DOHH2 (cell line): ENCODE measurements at regions not wholly inside any gene's neighbourhood (a gene's known extent, or its start where the extent isn't known, plus 50 kb on each side); places are given as distances from the start of the nearest gene placed in this dataset.

ENCODE experiments used
- H3F3A ChIP-seq: fragments of 200-600 bp; sonication (generic), shearing (Covaris generic); 2 replicates; pipeline ENCODE4 v1.6.0; 2016; ENCODE audit warnings: antibody characterized with exemption, mild to moderate bottlenecking; ENCODE audit not compliant: control insufficient read depth, insufficient read depth
- H3K27ac ChIP-seq: fragments of 200-600 bp; sonication (generic); 2 replicates; pipeline ENCODE4 v1.5.1; 2014; ENCODE audit warnings: low read depth, mild to moderate bottlenecking, low read length, moderate library complexity
- H3K27me3 ChIP-seq: fragments of 200-600 bp; sonication (generic); 2 replicates; pipeline ENCODE4 v1.6.1; 2014; ENCODE audit warnings: mild to moderate bottlenecking, low read length, mixed read lengths; ENCODE audit not compliant: control insufficient read depth
- H3K36me3 ChIP-seq: fragments of 200-600 bp; sonication (generic); 2 replicates; pipeline ENCODE4 v1.6.1; 2014; ENCODE audit warnings: mild to moderate bottlenecking, low read length, moderate library complexity, mixed read lengths; ENCODE audit not compliant: control insufficient read depth
- H3K4me1 ChIP-seq: fragments of 200-600 bp; sonication (generic); 2 replicates; pipeline ENCODE4 v1.6.1; 2014; ENCODE audit warnings: mild to moderate bottlenecking, low read length, mixed read lengths; ENCODE audit not compliant: control insufficient read depth
- H3K4me2 ChIP-seq: fragments of 200-600 bp; sonication (generic); 2 replicates; pipeline ENCODE4 v1.6.0; 2014; ENCODE audit warnings: mild to moderate bottlenecking, low read length, moderate library complexity
- H3K4me3 ChIP-seq: fragments of 200-600 bp; sonication (generic); 2 replicates; pipeline ENCODE4 v1.5.1; 2014; ENCODE audit warnings: mild to moderate bottlenecking, low read length, mixed read lengths
- H3K79me2 ChIP-seq: fragments of 200-600 bp; sonication (generic); 2 replicates; pipeline ENCODE4 v1.6.1; 2014; ENCODE audit warnings: mild to moderate bottlenecking, low read length, mixed read lengths; ENCODE audit not compliant: control insufficient read depth
- H3K9me2 ChIP-seq: fragments of 200-600 bp; sonication (generic); replicated peaks from 2 replicates; pipeline ENCODE4 v1.6.1; 2014; ENCODE audit warnings: mild to moderate bottlenecking, low read length, mixed read lengths; ENCODE audit not compliant: control insufficient read depth
- H3K9me3 ChIP-seq: fragments of 200-600 bp; sonication (generic); 2 replicates; pipeline ENCODE4 v1.6.1; 2014; ENCODE audit warnings: antibody characterized with exemption, low read length, mixed read lengths; ENCODE audit not compliant: control insufficient read depth, insufficient read depth
- H4K20me1 ChIP-seq: fragments of 200-600 bp; sonication (generic); 2 replicates; pipeline ENCODE4 v1.6.0; 2014; ENCODE audit warnings: low read depth, mild to moderate bottlenecking, antibody characterized with exemption, low read length, moderate library complexity; ENCODE audit not compliant: control insufficient read depth, insufficient read depth
- EZH2phosphoT487 ChIP-seq: fragments of 200-600 bp; sonication (generic); IDR thresholded peaks from 2 replicates; pipeline ENCODE4 v1.6.1; 2017; ENCODE audit warnings: borderline replicate concordance, mild to moderate bottlenecking, antibody characterized with exemption, low read length, moderate library complexity, mixed read lengths
- TF ChIP-seq, protein P1 (sequence below): fragments of 200-600 bp; sonication (generic); IDR thresholded peaks from one replicate; pipeline ENCODE4 v1.5.1; 2014; ENCODE audit warnings: antibody characterized with exemption, mild to moderate bottlenecking, low read depth, low read length; ENCODE audit not compliant: poor library complexity, severe bottlenecking

DNA sequence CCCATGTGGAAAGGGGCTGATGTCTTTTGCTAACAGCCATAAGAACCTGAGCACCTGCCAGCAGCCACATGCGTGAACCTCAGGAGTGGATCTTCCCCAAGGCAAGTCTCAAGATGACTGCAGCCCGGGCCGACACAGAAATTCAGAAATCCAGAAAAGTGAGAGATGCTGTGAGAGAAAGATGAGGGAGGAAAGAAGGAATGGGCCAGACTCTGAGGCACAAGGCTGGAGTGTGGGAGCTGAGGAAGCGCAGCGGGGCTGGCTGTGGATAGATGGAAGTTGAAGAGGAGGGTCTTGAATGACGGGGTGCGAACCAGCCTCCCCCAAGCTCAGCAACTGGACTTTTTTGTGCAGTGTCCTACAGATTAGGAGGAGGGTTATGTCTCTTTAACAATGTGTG, 337.8 kb downstream of the GADD45G start:
- Histone ChIP-seq H3K9me3 (no peaks in the 10 kb centered on the region), H3K4me3 (no peak overlapping the region), H4K20me1 (no peaks in the 10 kb centered on the region), H3K27me3 (0 out of 2 replicates have a peak, but pooled peaks cover 4% of the 10 kb centered on the region), H3K4me2 (no peak overlapping the region), H3K9me2 (no peaks in the 10 kb centered on the region), H3K27ac (no peak overlapping the region), H3F3A (no peaks in the 10 kb centered on the region), H3K4me1 (no peaks in the 10 kb centered on the region), H3K79me2 (no peaks in the 10 kb centered on the region), H3K36me3 (no peaks in the 10 kb centered on the region)
- TF ChIP-seq EZH2phosphoT487, result no peak
- TF ChIP-seq, protein P1, sequence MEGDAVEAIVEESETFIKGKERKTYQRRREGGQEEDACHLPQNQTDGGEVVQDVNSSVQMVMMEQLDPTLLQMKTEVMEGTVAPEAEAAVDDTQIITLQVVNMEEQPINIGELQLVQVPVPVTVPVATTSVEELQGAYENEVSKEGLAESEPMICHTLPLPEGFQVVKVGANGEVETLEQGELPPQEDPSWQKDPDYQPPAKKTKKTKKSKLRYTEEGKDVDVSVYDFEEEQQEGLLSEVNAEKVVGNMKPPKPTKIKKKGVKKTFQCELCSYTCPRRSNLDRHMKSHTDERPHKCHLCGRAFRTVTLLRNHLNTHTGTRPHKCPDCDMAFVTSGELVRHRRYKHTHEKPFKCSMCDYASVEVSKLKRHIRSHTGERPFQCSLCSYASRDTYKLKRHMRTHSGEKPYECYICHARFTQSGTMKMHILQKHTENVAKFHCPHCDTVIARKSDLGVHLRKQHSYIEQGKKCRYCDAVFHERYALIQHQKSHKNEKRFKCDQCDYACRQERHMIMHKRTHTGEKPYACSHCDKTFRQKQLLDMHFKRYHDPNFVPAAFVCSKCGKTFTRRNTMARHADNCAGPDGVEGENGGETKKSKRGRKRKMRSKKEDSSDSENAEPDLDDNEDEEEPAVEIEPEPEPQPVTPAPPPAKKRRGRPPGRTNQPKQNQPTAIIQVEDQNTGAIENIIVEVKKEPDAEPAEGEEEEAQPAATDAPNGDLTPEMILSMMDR, result no peak

DNA sequence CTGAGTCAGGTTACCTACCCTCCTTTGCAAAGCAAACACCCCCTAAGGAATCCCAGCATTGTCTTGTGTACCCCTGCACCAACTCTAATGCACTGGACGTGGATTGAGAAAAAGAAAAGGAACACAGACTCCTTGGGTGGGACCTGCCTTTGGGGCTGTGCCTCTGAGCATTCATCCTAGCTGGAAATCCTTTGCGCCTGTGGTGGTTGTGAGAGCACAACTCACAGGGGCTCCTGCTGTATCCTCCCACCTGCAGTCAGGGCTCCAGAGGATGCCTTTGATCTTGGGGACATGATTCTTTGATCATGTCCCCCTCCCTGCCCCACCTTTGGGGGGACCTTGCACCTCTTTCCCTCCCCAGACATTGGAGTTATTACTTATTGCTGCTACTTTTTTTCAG, 338.5 kb downstream of the GADD45G start:
- TF ChIP-seq EZH2phosphoT487, result no peak
- TF ChIP-seq, protein P1, result no peak
- Histone ChIP-seq H4K20me1 (no peaks in the 10 kb centered on the region), H3K79me2 (no peaks in the 10 kb centered on the region), H3K9me3 (no peaks in the 10 kb centered on the region), H3K4me2 (no peak overlapping the region), H3K4me3 (no peak overlapping the region), H3F3A (no peaks in the 10 kb centered on the region), H3K9me2 (no peaks in the 10 kb centered on the region), H3K27ac (no peak overlapping the region), H3K4me1 (no peaks in the 10 kb centered on the region), H3K27me3 (0 out of 2 replicates have a peak, but pooled peaks cover 4% of the 10 kb centered on the region), H3K36me3 (no peaks in the 10 kb centered on the region)

DNA sequence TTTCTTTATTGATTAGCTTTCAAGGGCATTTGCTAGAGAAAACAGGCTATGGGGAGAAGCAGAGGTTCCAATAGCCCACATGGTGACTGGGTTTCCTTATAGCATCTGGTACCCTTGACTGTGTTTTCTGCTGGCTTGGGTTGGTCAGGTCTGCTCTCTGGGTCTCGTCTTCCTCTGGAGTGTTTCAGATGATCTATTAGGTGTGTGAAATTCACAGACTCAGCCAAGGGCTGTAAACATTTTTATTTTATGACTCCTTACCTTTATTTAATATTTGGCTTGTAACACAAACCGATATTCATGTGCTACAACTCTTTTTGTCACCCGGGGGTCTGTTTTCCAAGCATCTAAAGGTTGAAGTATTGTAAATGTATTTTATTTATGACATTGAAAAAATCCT, 338.9 kb downstream of the GADD45G start:
- no peaks in the 10 kb centered on the region for H3K9me2 ChIP-seq
- no peak overlapping the region for H3K4me2 ChIP-seq
- no peaks in the 10 kb centered on the region for H3F3A ChIP-seq
- TF ChIP-seq EZH2phosphoT487, result no peak
- TF ChIP-seq, protein P1, result no peak
- no peak overlapping the region for H3K4me3 ChIP-seq
- H3K79me2 ChIP-seq, result no peaks in the 10 kb centered on the region
- H3K4me1 ChIP-seq, result no peaks in the 10 kb centered on the region
- H3K36me3 ChIP-seq, result no peaks in the 10 kb centered on the region
- H3K27me3 ChIP-seq, result 0 out of 2 replicates have a peak, but pooled peaks cover 4% of the 10 kb centered on the region
- H3K9me3 ChIP-seq, result no peaks in the 10 kb centered on the region
- H4K20me1 ChIP-seq, result no peaks in the 10 kb centered on the region
- H3K27ac ChIP-seq, result no peak overlapping the region

DNA sequence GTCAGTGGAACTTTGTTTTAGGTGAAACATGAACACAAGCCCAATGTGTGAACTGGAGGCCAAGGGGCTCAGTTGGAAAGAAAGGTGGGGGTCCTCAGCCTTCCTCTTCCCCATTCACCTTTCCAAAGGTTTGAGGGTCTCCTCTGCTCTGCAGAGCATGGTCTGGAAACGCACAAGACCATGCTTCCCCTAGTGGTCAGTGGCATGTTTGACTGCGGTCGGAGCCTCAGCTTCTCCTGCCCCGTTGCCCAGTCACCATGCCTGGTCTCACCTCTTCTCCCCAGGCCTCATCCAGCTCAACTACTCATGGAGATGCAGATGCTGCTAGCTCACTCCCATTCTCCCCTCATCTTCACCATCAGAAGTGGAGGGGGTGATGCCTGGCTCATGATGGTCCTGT, 340.3 kb downstream of the GADD45G start:
- H3K36me3 ChIP-seq, result no peaks in the 10 kb centered on the region
- H4K20me1 ChIP-seq, result no peaks in the 10 kb centered on the region
- no peaks in the 10 kb centered on the region for H3K9me2 ChIP-seq
- no peaks in the 10 kb centered on the region for H3F3A ChIP-seq
- H3K4me3 ChIP-seq, result no peak overlapping the region
- H3K4me1 ChIP-seq, result no peaks in the 10 kb centered on the region
- H3K9me3 ChIP-seq, result no peaks in the 10 kb centered on the region
- no peak overlapping the region for H3K4me2 ChIP-seq
- no peak for TF ChIP-seq EZH2phosphoT487
- TF ChIP-seq, protein P1, result no peak
- H3K27ac ChIP-seq, result no peak overlapping the region
- 0 out of 2 replicates have a peak, but pooled peaks cover 4% of the 10 kb centered on the region for H3K27me3 ChIP-seq
- H3K79me2 ChIP-seq, result no peaks in the 10 kb centered on the region
